Activated T-helper 1 cell treated with anti-CD3 and anti-CD28 coated beads, Interleukin-12 subunit alpha, Interleukin-12 subunit beta, Interleukin-2, Interleukin-4 antibody, amounts not matched to agents 30 ng/mL and 10 ng/mL and 1 ng/mL, durations not matched to agents 14 hours and 24 hours and 36 hours (primary cell): ENCODE measurements at regions not wholly inside any gene's neighbourhood (a gene's known extent, or its start where the extent isn't known, plus 50 kb on each side); places are given as distances from the start of the nearest gene placed in this dataset.

Source experiments
- DNase-seq: peaks from one replicate; pipeline ENCODE4 v3.0.0; 2021; ENCODE audit warnings: low spot score
- H3K27ac Mint-ChIP-seq: one replicate; pipeline ENCODE4 v1.8.0; 2021; ENCODE audit warnings: mild to moderate bottlenecking, mixed read lengths
- H3K27me3 Mint-ChIP-seq: one replicate; pipeline ENCODE4 v1.8.0; 2022; ENCODE audit warnings: mild to moderate bottlenecking, moderate library complexity, mixed read lengths; ENCODE audit not compliant: insufficient read depth
- H3K36me3 Mint-ChIP-seq: one replicate; pipeline ENCODE4 v1.8.0; 2021; ENCODE audit warnings: low read depth, mixed read lengths
- H3K4me1 Mint-ChIP-seq: one replicate; pipeline ENCODE4 v1.8.0; 2021; ENCODE audit warnings: low read depth, mixed read lengths
- H3K4me3 Mint-ChIP-seq: one replicate; pipeline ENCODE4 v1.8.0; 2021; ENCODE audit warnings: mild to moderate bottlenecking, moderate library complexity, mixed read lengths
- H3K9me3 Mint-ChIP-seq: one replicate; pipeline ENCODE4 v1.8.0; 2021; ENCODE audit warnings: mixed read lengths
- intact Hi-C: fragments of 100-400 bp; cut with micrococcal nuclease; formaldehyde crosslinking; loops from one replicate; pipeline ENCODE4 v1.15.1; 2024

GRCh38 chr10:44028384-44029137 is 356.3 kb downstream of the CXCL12 start:
- no peaks in the 10 kb centered on the region for H3K4me1 Mint-ChIP-seq
- no peak overlapping the region for H3K27ac Mint-ChIP-seq
- H3K4me3 Mint-ChIP-seq = no peak overlapping the region
- no peak for DNase-seq
- intact Hi-C loops = no loop called here
- peaks cover 7% of the 10 kb centered on the region for H3K27me3 Mint-ChIP-seq
- no peaks in the 10 kb centered on the region for H3K9me3 Mint-ChIP-seq
- H3K36me3 Mint-ChIP-seq = no peaks in the 10 kb centered on the region

GRCh38 chr10:44024356-44025116 is 360.4 kb downstream of the CXCL12 start:
- Mint-ChIP-seq H3K27ac (no peak overlapping the region), H3K27me3 (peaks cover 3% of the 10 kb centered on the region), H3K36me3 (no peaks in the 10 kb centered on the region), H3K4me3 (no peak overlapping the region), H3K9me3 (no peaks in the 10 kb centered on the region), H3K4me1 (no peaks in the 10 kb centered on the region)
- intact Hi-C loops = no loop called here
- no peak for DNase-seq

GRCh38 chr10:44023517-44023916 is 361.4 kb downstream of the CXCL12 start:
- no peak overlapping the region for H3K4me3 Mint-ChIP-seq
- intact Hi-C loops = no loop called here
- no peak overlapping the region for H3K27ac Mint-ChIP-seq
- no peak for DNase-seq
- H3K27me3 Mint-ChIP-seq = peaks cover 3% of the 10 kb centered on the region
- no peaks in the 10 kb centered on the region for H3K9me3 Mint-ChIP-seq
- H3K4me1 Mint-ChIP-seq = no peaks in the 10 kb centered on the region
- H3K36me3 Mint-ChIP-seq = no peaks in the 10 kb centered on the region

- intact Hi-C loops = no loop called here
- Mint-ChIP-seq H3K27me3 (peaks cover 3% of the 10 kb centered on the region), H3K4me3 (no peak overlapping the region), H3K9me3 (no peaks in the 10 kb centered on the region), H3K27ac (no peak overlapping the region), H3K4me1 (no peaks in the 10 kb centered on the region), H3K36me3 (no peaks in the 10 kb centered on the region)
- DNase-seq = no peak
Measured at GRCh38 chr10:44022203-44022602, 362.7 kb downstream of the CXCL12 start.

- H3K4me3 Mint-ChIP-seq = no peak overlapping the region
- H3K27me3 Mint-ChIP-seq = peaks cover 3% of the 10 kb centered on the region
- H3K9me3 Mint-ChIP-seq = no peaks in the 10 kb centered on the region
- H3K36me3 Mint-ChIP-seq = no peaks in the 10 kb centered on the region
- no peak for DNase-seq
- H3K27ac Mint-ChIP-seq = no peak overlapping the region
- intact Hi-C loops = no loop called here
- H3K4me1 Mint-ChIP-seq = no peaks in the 10 kb centered on the region
Measured at GRCh38 chr10:44020322-44021111, 364.4 kb downstream of the CXCL12 start.

- Mint-ChIP-seq H3K27ac (no peak overlapping the region), H3K36me3 (no peaks in the 10 kb centered on the region), H3K27me3 (peaks cover 3% of the 10 kb centered on the region), H3K4me3 (no peak overlapping the region), H3K9me3 (no peaks in the 10 kb centered on the region), H3K4me1 (no peaks in the 10 kb centered on the region)
- no peak for DNase-seq
- intact Hi-C loops = no loop called here
Measured at GRCh38 chr10:44017483-44018145, 367.3 kb downstream of the CXCL12 start.

GRCh38 chr10:44016589-44017482 is 368.1 kb downstream of the CXCL12 start:
- Mint-ChIP-seq H3K36me3 (no peaks in the 10 kb centered on the region), H3K27ac (no peak overlapping the region), H3K27me3 (no peaks in the 10 kb centered on the region), H3K4me3 (no peak overlapping the region), H3K9me3 (no peaks in the 10 kb centered on the region), H3K4me1 (no peaks in the 10 kb centered on the region)
- intact Hi-C loops = no loop called here
- no peak for DNase-seq

- Mint-ChIP-seq H3K27me3 (no peaks in the 10 kb centered on the region), H3K4me1 (peaks cover 8% of the 10 kb centered on the region), H3K27ac (no peak overlapping the region), H3K9me3 (no peaks in the 10 kb centered on the region), H3K4me3 (no peak overlapping the region), H3K36me3 (no peaks in the 10 kb centered on the region)
- DNase-seq = no peak
- intact Hi-C loops = no loop called here
Measured at GRCh38 chr10:44015702-44016500, 367.2 kb upstream of the ZNF32 start.

- no peak for DNase-seq
- Mint-ChIP-seq H3K4me1 (peaks cover 9% of the 10 kb centered on the region), H3K27me3 (no peaks in the 10 kb centered on the region), H3K27ac (no peak overlapping the region), H3K9me3 (no peaks in the 10 kb centered on the region), H3K4me3 (no peak overlapping the region), H3K36me3 (no peaks in the 10 kb centered on the region)
- intact Hi-C loops = no loop called here
Measured at GRCh38 chr10:44014644-44015250, 366.1 kb upstream of the ZNF32 start.

GRCh38 chr10:44013981-44014380 is 365.3 kb upstream of the ZNF32 start:
- intact Hi-C loops = no loop called here
- no peaks in the 10 kb centered on the region for H3K9me3 Mint-ChIP-seq
- no peaks in the 10 kb centered on the region for H3K27me3 Mint-ChIP-seq
- H3K4me3 Mint-ChIP-seq = no peak overlapping the region
- no peak for DNase-seq
- no peaks in the 10 kb centered on the region for H3K36me3 Mint-ChIP-seq
- H3K4me1 Mint-ChIP-seq = peaks cover 9% of the 10 kb centered on the region
- no peak overlapping the region for H3K27ac Mint-ChIP-seq

- intact Hi-C loops = no loop called here
- DNase-seq = no peak
- no peak overlapping the region for H3K4me3 Mint-ChIP-seq
- no peaks in the 10 kb centered on the region for H3K9me3 Mint-ChIP-seq
- no peaks in the 10 kb centered on the region for H3K27me3 Mint-ChIP-seq
- no peaks in the 10 kb centered on the region for H3K36me3 Mint-ChIP-seq
- H3K27ac Mint-ChIP-seq = no peak overlapping the region
- H3K4me1 Mint-ChIP-seq = peaks cover 9% of the 10 kb centered on the region
Measured at GRCh38 chr10:44012921-44013320, 364.2 kb upstream of the ZNF32 start.
